ENCODE measurements at regions not wholly inside any gene's neighbourhood (a gene's known extent, or its start where the extent isn't known, plus 50 kb on each side); places are given as distances from the start of the nearest gene placed in this dataset.
"Not testable (repeated sequence)": the region's sequence is repeated elsewhere in the genome, so short reads cannot be mapped to it uniquely, and the experiment has no call there.

DNA sequence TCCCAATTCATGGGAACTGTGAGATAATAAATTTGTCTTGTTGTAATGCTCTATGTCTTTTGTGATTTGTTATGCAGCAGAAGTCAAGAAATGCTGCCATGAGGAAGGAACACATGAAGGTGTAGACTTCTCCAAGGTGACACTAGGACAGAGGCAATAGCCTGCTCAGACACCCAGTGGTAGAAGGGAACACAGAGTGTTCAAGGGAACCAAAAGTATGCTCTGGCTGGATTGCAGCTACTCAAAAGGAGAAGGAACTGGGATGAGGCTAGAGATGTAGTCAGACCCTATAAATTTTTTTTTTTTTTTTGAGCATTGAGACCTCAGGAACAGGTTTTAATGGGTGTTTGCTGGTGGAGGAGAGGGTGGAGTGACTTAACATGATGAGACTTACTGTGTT, 232.5 kb downstream of the PARP8 start:
- H3K4me3 ChIP-seq (ENCODE audit: low read depth, low read length): no peak overlapping the region
- TF ChIP-seq, protein P1, sequence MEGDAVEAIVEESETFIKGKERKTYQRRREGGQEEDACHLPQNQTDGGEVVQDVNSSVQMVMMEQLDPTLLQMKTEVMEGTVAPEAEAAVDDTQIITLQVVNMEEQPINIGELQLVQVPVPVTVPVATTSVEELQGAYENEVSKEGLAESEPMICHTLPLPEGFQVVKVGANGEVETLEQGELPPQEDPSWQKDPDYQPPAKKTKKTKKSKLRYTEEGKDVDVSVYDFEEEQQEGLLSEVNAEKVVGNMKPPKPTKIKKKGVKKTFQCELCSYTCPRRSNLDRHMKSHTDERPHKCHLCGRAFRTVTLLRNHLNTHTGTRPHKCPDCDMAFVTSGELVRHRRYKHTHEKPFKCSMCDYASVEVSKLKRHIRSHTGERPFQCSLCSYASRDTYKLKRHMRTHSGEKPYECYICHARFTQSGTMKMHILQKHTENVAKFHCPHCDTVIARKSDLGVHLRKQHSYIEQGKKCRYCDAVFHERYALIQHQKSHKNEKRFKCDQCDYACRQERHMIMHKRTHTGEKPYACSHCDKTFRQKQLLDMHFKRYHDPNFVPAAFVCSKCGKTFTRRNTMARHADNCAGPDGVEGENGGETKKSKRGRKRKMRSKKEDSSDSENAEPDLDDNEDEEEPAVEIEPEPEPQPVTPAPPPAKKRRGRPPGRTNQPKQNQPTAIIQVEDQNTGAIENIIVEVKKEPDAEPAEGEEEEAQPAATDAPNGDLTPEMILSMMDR (IDR thresholded peaks at IDR 0.05; ENCODE audit: insufficient read depth, low read length): no peak
- no peak for DNase-seq (ENCODE audit: low read depth)

DNA sequence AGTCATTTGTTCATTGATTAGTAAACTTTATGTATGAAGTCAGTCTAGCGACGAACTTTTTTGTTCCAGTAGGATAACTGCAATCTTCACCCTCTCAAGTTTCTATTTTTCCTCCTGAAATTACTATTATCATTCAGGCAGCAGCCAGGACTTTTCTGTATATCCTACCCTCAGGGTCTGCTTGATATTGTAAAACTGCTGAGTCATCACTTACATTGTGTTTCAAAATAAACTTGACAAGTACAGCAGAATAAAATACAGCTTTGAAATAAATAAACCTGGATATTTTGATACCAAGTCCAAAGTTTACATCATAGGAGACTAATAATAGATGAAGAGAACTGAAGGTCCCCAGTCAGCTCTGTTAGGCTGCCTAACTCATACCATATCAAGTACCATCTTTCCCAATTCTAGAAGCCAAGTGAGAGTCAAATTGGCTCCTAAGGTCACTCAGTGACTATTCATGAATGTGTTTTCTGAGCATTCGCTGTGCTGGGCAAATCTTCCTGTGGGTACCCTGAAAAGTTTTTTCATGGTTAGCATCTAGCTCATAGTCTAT, 234.6 kb downstream of the PARP8 start:
- no peak overlapping the region for H3K4me3 ChIP-seq (ENCODE audit: low read depth, low read length)
- TF ChIP-seq, protein P1 (IDR thresholded peaks at IDR 0.05; ENCODE audit: insufficient read depth, low read length): no peak
- no peak for DNase-seq (ENCODE audit: low read depth)

DNA sequence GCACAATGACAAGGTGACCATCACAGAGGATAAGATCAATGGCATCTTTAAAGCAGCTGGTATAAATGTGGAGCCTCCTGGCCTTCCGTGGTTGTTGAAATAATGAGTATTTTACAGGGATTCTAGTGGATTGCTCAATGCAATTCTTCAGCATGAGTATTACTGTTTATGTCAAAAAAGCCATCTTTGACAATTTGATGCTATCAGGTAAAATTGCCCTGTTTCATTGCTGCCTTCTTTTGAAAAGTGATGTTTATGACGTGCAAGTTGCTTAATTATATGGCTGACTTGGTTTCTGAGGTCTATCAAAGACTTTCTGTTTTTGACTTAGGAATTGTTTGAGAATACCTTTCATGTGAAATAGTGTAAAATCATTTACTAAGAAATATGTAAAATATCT, 237.2 kb downstream of the PARP8 start:
- H3K4me3 ChIP-seq (ENCODE audit: low read depth, low read length): no peak overlapping the region
- no peak for DNase-seq (ENCODE audit: low read depth)
- TF ChIP-seq, protein P1 (IDR thresholded peaks at IDR 0.05; ENCODE audit: insufficient read depth, low read length): no peak

DNA sequence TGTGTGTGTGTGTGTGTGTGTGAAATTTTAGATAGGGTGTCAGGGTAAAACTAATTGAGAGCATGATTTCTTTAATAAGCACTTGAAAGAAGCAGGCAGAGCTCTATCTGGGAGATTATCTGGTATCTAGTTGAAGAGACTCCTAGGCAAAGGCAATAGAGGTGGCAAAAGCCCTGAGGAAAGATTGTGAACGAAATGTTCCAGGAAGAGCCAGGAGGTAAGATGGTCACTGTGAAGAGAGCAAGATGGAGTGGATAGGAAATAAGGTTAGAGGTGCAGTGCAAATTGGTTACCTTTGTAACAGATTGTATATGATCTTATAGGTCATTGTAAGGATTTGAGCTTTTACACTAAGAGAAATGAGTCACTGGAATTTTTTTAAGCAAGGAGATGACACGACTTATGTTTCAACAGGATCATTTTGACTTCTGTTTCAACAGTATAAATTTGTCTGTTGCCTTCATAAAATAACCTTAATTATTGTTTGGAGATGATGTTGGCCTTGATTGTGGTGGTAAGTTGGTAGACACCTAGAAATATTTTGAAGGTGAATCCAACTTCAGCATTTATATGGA, 239.6 kb downstream of the PARP8 start:
- no peak for DNase-seq (ENCODE audit: low read depth)
- TF ChIP-seq, protein P1 (IDR thresholded peaks at IDR 0.05; ENCODE audit: insufficient read depth, low read length): no peak
- no peak overlapping the region for H3K4me3 ChIP-seq (ENCODE audit: low read depth, low read length)

DNA sequence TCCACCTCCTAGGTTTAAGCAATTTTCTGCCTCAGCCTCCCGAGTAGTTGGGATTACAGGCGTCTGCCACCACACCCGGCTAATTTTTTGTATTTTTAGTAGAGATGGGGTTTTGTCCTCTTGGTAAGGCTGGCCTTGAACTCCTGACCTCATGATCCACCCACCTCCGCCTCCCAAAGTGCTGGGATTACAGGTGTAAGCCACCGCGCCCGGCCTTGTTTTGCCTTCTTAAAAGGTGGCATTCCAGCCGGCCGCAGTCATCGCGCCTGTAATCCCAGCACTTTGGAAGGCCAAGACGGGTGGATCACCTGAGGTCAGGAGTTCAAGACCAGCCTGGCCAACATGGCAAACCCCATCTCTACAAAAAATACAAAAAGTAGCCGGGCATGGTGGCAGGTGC, 253.7 kb downstream of the PARP8 start:
- H3K4me3 ChIP-seq (ENCODE audit: low read depth, low read length); DNase-seq (ENCODE audit: low read depth): not testable (repeated sequence)

DNA sequence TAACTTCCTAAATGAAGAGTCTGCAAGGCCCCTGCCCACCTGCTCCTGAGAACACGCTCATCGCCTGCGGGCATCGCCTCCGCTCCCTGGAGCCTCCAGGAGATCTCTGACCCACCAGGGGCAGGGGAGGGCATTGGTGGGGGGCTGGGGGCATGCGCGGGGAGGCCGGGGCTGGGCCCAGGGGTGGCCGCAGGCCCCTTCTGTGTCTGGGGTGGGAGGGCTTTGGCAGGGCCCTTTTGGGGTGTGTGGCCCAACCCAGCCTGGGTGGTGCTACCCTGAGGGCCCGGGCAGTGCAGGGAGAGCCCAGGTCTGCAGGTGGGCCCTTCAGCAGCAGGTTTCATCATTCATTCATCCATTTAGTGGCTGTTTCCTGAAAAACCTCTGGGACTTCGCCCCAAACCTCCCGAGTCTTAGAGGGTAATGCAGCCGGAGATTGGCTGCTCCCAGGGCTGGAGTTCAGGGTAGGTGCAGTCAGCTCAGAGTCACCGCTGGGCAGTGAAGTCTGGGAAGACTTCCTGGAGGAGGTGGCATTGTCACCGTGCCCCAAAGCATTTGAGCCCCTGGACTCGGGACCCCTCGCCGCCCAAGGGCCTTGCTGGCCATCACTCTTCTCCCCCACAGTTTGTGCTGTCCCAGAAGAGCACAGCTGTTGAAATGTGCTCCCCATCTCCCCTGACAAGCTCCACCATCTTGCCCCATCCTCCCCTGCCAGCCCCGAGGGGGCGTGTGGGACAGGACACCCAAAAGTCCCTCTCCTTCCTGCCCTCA, 255.1 kb downstream of the PARP8 start:
- DNase-seq (ENCODE audit: low read depth): no peak
- TF ChIP-seq, protein P1 (IDR thresholded peaks at IDR 0.05; ENCODE audit: insufficient read depth, low read length): no peak
- H3K4me3 ChIP-seq (ENCODE audit: low read depth, low read length): no peak overlapping the region

DNA sequence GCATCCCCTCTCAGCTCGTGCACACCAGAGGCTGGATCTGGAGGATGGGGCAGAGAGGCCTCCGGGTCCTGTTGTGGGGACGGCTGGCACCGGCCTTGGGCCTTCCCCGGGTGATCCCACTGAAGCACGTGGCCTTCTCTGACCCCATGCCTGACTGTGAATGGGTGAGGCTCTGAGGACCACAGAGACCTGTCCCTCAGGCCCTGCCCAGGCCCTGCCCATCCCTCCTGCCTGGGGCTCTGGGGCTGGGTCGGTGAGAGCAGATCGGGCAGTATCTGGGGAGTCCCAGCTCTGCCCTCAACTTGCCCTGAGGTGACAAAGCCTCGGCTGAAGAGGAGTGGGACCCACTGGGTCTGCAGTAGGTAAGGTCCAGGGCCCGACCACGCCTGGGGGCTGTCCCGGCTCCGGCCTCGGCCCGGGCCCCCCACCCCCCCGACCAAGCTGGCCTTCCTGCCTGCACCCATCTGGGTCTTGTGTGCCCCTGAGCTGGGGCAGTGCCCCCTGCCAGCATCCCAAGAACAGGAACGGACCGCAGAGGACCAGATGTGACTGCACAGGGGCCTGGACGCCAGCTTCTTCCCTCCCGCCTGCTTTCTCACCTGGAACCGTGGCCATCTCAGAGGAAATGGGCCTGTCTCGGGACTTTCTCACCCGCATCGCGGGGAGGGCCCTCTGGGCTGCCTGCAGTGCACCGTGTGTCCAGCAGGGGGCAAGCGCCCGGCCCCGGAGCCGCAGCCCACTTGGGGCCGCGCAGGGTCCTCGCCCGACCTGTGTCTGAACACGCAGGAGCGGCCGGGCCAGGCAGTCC, 255.9 kb downstream of the PARP8 start:
- H3K4me3 ChIP-seq (ENCODE audit: low read depth, low read length); DNase-seq (ENCODE audit: low read depth): not testable (repeated sequence)
- TF ChIP-seq, protein P1 (IDR thresholded peaks at IDR 0.05; ENCODE audit: insufficient read depth, low read length): peak; percentile 52

Measured in fibroblast of the aortic adventitia (primary cell).